ENCODE measurements at regions not wholly inside any gene's neighbourhood (a gene's known extent, or its start where the extent isn't known, plus 50 kb on each side); places are given as distances from the start of the nearest gene placed in this dataset.

DNA sequence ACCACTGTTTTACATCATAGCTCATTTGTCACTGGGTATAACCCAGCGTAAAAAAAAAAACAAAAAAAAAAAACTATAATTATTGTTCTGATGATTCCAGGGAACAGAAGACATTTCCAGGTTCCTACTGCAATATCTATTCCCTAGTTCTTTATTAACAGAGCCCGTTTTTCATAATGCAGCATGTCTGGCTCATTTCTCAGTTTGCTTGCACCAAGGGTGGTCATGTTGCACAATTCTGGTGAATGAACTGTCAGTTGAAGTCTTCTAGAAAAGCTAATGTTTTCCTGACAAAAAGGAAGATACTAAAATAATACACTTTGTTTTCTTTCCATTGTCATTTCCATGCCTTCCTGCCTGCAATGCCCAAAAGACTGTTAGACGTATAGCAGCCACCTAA lies 180.1 kb downstream of the RDH14 start:
- no peak for DNase-seq (ENCODE audit: low read depth in 1 of 2, low spot score in 1 of 2)

DNA sequence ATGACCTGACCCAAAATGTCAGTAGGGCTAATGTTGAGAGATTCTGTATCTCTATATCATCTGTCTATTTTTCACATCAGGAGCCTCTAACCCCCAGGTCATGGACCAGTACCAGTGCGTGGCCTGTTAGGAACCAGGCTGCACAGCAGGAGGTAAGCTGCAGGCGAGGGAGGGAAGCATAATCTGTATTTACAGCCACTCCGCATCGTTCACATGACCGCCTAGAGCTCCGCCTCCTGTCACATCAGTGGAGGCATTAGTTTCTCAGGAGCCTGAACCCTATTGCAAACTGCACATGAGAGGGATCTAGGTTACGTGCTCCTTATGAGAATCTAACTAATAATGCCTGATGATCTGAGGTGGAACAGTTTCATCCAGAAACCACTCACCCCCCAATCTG lies 180.6 kb downstream of the RDH14 start:
- DNase-seq (ENCODE audit: low read depth in 1 of 2, low spot score in 1 of 2) = no peak

DNA sequence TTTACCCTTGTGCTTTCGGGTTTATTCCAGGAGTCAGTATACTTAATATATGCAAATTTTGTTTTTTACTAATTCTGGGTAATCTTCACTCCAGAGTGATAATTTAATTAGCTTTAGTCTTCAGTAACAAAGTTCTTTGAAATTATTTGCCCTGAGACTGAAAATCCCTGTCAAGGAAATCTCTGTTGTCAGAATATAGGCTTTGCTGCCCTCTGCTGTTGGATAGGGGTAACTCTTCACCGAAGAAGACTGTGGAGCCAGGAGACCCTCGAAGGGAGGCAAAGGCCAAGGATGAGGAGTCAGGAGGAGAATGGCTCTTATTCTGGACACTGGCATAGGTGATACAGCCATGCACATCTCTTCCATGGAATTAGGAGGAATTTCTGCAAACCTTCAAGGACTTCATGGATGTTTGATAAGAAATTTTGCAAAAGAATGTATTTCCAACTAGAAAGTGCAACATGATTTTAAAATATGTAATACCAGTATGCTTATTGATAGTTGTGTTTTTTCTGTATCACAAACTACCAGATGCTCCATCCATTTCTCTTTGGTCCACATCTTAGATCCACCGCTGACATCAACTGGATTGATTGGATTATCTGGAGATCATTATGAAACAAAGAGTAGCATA lies 182.3 kb downstream of the RDH14 start:
- no peak for DNase-seq (ENCODE audit: low read depth in 1 of 2, low spot score in 1 of 2)

DNA sequence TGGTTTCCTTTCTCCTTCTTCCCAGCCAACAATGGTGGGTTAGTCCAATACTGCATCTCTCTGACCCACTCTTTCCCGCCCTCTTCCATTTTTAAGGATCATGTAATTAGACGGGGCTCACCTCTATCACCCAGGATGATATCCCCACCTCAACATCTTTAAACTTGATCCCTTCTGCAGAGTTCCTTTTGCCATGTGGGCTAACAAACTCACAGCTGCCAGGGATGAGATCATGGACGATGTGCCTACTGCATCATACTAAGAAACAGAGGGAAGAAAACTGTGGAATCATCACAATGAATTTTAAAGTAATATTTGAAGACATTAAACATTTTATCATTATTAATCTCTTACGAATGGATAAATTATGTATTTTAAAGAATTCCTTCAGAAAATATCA lies 183.5 kb downstream of the RDH14 start:
- no peak for DNase-seq (ENCODE audit: low read depth in 1 of 2, low spot score in 1 of 2)

DNA sequence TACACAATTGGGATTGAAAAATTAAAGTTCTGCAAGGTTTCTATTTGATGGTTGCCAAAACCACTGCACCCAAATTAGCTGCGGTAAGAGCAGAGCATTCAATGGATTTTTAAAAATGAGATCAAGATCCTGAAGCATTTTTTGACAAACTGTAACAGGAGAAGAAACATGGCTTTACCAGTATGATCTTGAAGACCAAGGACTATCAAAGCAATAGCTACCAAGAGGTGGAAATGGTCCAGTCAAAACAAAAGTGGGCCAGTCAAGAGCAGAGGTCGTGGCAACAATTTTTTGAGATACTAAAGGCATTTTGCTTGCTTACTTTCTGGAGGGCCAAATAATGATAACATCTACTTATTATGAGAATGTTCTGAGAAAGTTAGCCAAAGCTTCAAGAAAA lies 186.8 kb downstream of the RDH14 start:
- no peak for DNase-seq (ENCODE audit: low read depth in 1 of 2, low spot score in 1 of 2)

DNA sequence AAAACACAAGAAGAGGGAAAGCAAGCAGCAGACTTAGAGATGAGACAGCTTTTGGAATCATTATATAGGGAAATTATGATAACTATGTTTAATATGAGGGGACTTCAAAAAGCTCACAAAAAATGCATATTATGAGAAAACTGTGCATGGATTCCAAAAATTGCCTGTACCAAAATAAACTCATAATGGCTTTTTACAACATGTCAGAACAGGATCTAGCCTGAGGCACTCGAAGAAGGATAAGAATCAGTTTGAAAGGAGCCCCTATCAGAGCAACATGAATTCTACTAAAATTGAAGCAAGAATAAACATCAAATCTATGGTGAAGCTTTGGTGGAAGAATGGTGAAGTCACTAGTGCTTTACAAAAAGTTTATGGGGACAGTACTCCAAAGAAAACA lies 187.4 kb downstream of the RDH14 start:
- DNase-seq (ENCODE audit: low read depth in 1 of 2, low spot score in 1 of 2) = no peak

DNA sequence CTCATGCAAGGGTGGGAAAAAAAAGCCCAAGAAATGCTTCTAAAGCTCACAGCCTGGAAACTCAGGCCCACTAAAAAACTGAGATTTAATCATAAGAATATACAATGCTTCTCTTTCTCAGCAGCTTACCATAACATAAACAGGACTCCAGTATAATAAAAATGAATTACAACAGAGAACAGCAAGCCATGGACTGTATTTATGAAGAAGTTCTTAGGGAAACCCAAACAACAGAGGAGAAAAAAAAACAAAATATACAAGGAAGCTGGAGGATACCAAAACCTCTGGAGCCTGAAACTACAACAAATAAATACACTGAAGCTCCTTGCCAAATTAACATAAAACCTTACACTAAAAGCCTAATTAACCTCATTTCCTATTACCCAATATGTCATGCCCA lies 187.8 kb downstream of the RDH14 start:
- DNase-seq (ENCODE audit: low read depth in 1 of 2, low spot score in 1 of 2) = no peak

DNA sequence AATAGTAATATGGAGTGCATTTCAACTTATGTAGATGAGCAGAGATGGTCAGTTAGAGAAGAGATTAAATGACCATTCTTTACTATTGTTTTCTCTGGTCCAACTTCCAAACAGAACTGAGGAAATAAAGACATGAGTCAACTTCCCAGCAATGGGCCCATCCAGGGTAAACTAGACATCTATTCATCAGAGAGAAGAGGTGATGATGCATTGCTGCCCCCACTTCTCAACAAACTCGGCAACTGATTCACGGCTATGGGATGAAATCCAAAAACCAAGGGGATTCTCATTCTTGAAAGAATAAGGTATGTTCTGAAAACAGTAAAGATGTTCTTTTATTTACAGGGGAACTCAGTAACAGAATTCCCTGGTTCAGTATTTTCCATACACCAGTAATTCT lies 190.7 kb downstream of the RDH14 start:
- no peak for DNase-seq (ENCODE audit: low read depth in 1 of 2, low spot score in 1 of 2)

DNA sequence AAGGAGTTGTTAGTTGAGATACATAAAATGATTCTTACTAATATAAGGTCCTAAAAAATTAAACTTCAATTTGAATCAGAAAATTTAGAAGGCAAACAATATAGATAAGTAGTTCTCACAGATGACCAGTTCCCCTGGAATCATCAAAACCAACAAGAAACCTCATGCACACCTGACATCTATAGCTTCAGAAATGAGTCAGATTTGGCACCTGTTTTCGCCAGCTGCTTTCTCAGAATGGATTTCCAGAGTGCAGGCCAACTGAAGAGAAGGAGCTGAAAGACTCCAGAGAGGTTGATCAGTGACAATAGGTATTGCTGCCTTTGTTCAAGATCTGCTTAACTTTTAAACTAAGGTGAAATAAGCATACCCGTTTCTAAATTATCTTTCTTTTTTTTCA lies 192.4 kb downstream of the RDH14 start:
- DNase-seq (ENCODE audit: low read depth in 1 of 2, low spot score in 1 of 2) = no peak

DNA sequence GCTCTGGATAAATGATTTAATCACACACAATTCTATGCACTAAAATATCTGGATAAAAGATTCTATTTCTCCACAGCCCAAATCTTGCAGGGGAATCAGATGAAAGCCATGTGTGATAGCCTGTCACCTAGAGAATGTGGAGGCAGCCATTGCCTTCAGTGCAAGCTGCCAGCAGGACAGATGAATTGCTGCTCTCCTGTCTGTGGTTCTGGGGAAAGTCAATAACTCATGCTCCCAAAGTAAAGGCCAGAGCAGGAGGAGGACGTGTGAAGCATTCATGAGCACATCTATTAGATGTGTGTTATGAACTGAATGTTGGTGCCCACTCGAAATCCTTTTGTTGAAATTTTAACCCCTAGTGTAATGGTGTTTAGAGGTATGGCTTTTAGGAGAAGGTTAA lies 195.1 kb downstream of the RDH14 start:
- DNase-seq (ENCODE audit: low read depth in 1 of 2, low spot score in 1 of 2) = no peak

DNA sequence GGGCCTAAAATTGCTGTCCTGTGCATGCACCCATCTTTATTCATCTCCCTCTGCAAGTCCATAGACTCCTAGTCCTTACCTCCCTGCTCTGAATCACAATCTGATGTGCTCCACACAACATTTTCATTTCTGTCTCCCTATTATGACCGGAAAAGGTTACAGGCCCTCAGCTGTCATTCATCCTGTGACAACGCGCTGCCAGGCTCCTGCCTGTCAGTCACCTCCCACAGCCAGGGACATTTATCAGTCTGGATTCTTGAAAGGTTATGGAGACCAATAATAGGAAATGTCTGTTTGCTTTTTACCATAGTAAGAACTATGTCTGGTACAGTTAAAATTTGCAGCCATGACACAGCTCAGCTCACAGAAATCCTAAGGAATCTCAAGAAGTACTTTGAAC lies 197.1 kb downstream of the RDH14 start:
- DNase-seq (ENCODE audit: low read depth in 1 of 2, low spot score in 1 of 2) = no peak

DNA sequence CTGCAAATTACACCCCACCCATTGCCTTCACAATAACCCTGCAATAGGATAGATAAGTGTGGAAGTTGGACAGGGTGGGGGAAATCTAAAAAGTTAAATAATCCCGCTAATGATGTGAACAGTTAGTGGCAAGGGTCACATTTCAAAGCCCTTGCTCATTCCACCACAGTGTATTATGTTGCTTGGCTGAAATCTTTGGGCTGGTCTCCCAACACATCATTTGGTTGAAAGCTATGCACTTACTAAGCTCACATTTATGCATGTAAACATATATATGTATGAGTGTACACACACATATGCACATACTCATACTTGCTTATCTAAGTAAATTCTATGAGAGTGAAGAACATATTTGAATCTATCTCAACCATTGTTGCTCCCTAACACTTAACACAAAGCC lies 197.8 kb downstream of the RDH14 start:
- no peak for DNase-seq (ENCODE audit: low read depth in 1 of 2, low spot score in 1 of 2)

DNA sequence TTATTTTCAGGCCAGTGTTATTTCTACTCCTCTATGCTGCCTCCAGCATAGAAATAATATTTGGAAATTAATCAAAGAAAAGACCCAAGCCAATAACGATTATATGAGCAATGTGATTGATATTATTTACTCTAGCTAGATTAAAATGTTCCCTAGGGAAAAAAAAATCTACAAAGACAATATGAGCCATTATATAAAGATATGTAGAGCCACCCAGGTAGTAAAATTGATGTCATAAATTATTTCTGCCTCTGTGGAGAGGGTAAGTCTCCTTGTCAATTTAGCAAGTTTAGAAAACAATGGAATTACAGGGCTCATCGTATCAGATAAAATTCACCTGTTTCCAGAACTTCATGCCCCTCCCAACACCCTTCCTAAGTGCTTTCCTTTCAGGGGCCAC lies 202.9 kb downstream of the RDH14 start:
- no peak for DNase-seq (ENCODE audit: low read depth in 1 of 2, low spot score in 1 of 2)

DNA sequence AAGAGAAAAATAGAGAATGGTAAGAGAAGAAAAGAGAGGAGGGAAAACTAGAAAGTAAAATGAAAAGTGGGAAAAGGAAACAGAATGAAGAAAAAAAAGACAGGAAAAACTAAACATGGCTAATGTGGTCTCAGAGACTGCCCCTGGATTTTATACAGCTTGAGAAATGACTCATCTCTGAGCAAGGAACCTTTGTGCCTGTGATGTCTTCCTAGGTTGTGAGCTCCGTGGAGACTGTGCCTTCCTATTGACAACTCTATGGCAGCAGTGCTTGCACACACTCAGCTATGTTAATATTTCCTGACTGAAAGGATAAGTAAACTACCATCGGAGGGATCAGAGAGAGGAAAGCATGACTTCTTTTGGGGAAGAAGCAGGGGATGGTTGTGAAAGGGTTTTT lies 203.8 kb downstream of the RDH14 start:
- no peak for DNase-seq (ENCODE audit: low read depth in 1 of 2, low spot score in 1 of 2)

DNA sequence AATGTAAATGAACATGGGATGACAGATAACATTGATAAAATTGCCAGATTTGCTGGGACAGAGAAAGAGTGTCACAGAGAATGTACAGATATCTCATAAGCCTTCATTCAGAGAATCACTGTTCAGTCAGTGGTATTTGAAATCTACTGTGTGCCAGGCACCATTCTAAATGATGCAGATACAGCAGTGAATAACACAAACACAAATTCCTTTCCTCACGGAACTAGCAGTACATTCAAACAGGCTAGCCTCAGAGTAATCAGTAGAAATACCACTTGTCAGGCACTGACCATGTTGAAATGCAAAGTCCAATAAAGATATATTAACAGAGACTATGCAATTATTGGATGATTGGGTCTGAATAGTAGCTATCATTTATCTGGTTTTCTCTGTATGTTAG lies 211.0 kb downstream of the RDH14 start:
- DNase-seq (ENCODE audit: low read depth in 1 of 2, low spot score in 1 of 2) = no peak

DNA sequence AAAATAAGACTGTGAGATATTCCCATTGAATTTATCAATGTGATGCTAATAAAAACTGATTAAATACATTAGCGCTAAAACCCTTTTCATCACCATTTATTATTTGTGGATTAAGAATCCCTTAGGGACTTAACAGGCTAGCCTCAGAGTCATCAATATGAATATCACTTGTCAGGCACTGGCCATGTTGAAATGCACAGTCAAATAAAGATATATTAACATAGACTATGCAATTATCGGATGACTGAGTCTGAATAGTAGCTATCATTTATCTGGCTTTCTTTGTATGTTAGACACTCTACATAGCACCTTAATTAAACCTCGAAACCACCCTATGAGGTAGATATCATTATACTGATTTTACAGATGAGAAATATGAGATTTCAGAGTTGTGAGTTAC lies 213.6 kb downstream of the RDH14 start:
- DNase-seq (ENCODE audit: low read depth in 1 of 2, low spot score in 1 of 2) = no peak

DNA sequence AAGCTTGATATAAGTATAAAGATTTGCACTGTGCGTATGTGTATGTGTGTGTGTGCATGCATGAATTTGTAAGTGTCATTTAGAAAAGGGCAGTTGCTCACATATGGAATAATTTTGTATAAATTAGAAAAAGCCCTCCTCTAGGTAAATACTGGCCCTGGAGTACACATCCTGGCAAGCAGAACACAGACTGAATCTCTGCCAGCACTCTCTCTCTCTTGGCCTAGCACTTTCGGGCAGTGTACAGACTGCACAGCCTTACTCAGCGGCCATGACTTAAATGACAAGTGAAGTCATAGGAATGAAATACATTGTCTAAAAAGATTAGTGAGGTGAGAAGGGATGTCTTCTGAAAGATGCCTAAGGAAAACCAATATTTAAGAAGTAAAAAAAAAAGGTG lies 214.1 kb downstream of the RDH14 start:
- no peak for DNase-seq (ENCODE audit: low read depth in 1 of 2, low spot score in 1 of 2)

DNA sequence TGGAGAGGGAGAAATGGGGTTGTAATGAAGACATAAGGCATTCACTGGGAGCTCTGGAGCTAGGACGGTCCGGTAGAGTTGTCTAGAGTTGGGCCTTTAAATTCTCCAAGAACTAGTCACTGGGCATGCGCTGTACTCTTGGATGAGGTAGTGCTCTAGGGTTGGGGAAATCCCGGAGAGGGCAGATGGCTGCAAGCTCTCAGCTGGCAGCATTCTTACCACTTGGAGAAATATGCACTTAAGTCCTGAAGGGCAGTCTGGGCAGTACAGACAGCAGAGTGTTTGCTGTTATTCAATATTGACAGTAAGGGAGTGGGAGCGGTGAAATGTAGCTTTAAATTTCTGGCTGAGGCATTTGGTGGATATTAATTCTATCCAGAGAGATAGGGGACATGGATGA lies 214.6 kb downstream of the RDH14 start:
- no peak for DNase-seq (ENCODE audit: low read depth in 1 of 2, low spot score in 1 of 2)

DNA sequence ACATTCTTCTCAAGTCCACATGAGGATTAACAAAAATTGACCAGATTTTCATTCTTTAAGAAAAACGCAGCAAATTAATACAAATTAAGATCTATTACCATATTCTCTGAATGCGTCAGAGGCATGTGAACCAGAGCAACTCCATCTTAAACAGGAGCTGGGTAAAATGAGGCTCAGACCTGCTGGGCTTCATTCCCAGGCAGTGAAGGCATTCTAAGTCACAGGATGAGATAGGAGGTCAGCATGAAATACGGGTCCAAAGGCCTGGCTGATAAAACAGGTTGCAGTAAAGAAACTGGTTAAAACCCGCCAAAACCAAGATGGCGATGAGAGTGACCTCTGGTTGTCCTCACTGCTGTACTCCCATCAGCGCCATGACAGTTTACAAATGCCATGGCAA lies 217.6 kb downstream of the RDH14 start:
- DNase-seq (ENCODE audit: low read depth in 1 of 2, low spot score in 1 of 2) = no peak

DNA sequence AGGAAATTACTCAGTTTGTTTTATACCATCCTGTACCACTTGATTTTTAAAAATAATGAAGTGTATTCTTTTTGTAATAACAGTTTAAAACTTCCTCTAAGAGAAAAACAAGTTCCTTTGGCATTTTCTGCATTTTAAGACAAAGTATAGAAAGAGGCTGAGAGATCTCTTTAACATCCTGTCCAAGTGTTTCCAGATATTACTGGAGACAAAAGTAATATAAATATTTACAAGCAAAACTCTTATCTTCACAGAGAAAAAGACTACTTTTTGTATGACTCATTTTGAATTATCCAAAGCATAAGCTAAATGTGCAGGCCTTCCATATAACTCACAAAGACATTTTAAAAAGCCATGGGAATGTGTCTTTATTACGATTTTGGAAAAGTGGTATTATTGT lies 221.1 kb downstream of the RDH14 start:
- DNase-seq (ENCODE audit: low read depth in 1 of 2, low spot score in 1 of 2) = no peak

DNA sequence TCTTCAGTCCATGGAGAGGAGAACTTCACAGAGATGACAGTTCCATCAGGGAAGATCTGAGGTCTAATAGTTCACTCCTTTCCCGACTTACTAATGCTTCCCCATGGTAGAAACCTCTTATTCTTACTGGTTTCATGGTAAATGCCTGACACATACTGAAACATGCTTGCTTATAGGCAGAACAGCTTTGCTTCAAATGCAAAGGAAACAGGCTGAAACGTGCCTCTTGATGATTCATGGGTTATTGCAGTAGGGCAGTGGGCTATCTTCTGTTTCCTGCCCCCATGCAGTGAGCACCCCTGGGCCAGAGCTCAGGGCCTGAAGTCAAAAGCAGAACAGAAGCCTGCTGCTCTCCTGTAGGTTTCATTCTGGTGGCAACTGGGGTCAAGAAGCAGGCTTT lies 223.5 kb downstream of the RDH14 start:
- no peak for DNase-seq (ENCODE audit: low read depth in 1 of 2, low spot score in 1 of 2)

DNA sequence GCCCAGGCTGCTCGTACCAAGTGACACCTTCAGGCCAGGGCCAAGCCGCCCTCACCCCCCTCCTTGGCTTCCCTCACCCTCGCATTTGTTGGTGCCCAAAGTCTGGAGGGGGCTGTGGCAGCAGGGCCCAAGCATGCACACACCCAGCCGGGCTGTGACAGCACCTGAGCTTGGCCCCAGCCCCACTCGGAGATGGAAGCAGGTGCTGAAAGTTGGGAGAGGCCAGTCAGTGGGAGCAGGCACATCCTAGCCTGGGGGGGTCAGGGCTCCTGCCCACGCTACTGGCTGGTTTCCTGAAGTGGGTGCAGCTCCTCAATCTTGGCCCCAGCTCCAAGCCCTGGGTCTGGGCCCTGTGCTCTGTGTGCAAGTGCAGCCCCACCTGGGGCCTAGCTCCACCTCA lies 228.0 kb downstream of the RDH14 start:
- DNase-seq (ENCODE audit: low read depth in 1 of 2, low spot score in 1 of 2) = no peak

DNA sequence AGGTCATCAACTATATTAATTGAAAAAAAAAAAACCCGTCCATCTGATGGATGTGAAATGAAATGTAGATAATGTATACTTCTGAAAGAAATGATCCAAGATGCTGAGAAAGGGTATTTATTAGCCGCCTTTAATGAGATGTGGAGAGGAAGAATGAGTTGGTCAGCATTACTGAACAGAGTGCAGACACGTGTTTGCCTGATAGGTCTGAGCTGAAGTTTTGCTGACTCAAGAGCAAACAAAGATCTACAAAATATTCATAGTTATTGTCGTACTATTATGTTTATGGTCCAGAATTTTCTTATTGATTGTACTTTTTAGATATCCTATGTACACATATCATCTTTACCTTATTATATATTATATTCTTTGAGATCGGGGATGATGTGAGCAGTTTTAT lies 235.3 kb downstream of the RDH14 start:
- no peak for DNase-seq (ENCODE audit: low read depth in 1 of 2, low spot score in 1 of 2)

DNA sequence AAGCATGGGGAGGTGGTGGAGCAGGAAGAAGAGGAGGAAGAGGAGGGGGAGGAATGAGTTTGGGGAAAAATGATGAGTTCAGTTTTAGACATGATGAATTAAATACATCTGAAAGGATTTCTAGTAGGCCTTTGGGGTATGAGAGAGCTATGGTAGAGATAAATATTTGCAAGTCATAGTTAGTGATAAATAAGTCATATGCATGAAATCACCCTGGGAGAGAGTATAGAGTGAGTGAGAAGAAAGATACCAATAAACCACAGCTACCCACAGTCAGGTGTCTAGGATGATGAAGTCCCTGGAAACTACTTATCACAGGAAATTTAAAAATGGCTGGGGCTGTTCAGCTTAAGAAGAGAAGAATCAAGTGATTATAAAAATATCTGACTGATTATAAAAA lies 240.5 kb downstream of the RDH14 start:
- DNase-seq (ENCODE audit: low read depth in 1 of 2, low spot score in 1 of 2) = no peak

All from activated T-helper 1 cell treated with anti-CD3 and anti-CD28 coated beads, Interleukin-2, amount 50 U/mL, for 16 hours (primary cell).